HEK293T (cell line): ENCODE measurements at regions not wholly inside any gene's neighbourhood (a gene's known extent, or its start where the extent isn't known, plus 50 kb on each side); places are given as distances from the start of the nearest gene placed in this dataset.
"Not testable (repeated sequence)": the region's sequence is repeated elsewhere in the genome, so short reads cannot be mapped to it uniquely, and the experiment has no call there.

ENCODE experiments used
- CTCF ChIA-PET: fragments of 350-600 bp; formaldehyde crosslinking; extraction: SDS; loops from one replicate; lab custom pipeline; 2021; ENCODE audit warnings: antibody characterized with exemption, inconsistent platforms; lab: Yijun Ruan, JAX
- POLR2A ChIA-PET: fragments of 350-600 bp; formaldehyde crosslinking; extraction: SDS; loops from one replicate; lab custom pipeline; 2020; ENCODE audit warnings: antibody characterized with exemption, inconsistent platforms; lab: Yijun Ruan, JAX
- DNase-seq: peaks from one replicate; pipeline ENCODE4 v3.0.0; 2012; ENCODE audit warnings: mixed read lengths; ENCODE audit errors: extremely low spot score
- ARNT ChIP-seq: fragments of 450-650 bp; IDR thresholded peaks from 2 replicates; pipeline ENCODE4 v1.6.1; 2017; ENCODE audit warnings: mild to moderate bottlenecking
- BHLHE40 ChIP-seq: fragments of 450-650 bp; IDR thresholded peaks from 2 replicates; pipeline ENCODE4 v1.6.1; 2016; ENCODE audit warnings: mild to moderate bottlenecking, moderate library complexity, borderline replicate concordance
- CTBP1 ChIP-seq: fragments of 450-650 bp; IDR thresholded peaks from 2 replicates; pipeline ENCODE4 v1.6.1; 2016; ENCODE audit warnings: borderline replicate concordance
- ELF4 ChIP-seq: fragments of 450-650 bp; IDR thresholded peaks from 2 replicates; pipeline ENCODE4 v1.6.1; 2017; ENCODE audit warnings: antibody characterized with exemption
- FOXA1 ChIP-seq: fragments of 450-650 bp; IDR thresholded peaks from 2 replicates; pipeline ENCODE4 v1.6.1; 2016; ENCODE audit warnings: mild to moderate bottlenecking
- FOXK2 ChIP-seq: fragments of 450-650 bp; IDR thresholded peaks from 2 replicates; pipeline ENCODE4 v1.6.1; 2016; ENCODE audit warnings: mild to moderate bottlenecking
- FOXM1 ChIP-seq: fragments of 450-650 bp; IDR thresholded peaks from 2 replicates; pipeline ENCODE4 v1.6.1; 2017; ENCODE audit warnings: mild to moderate bottlenecking, borderline replicate concordance
- HDGF ChIP-seq: fragments of 450-650 bp; IDR thresholded peaks from 2 replicates; pipeline ENCODE4 v1.6.1; 2017; ENCODE audit warnings: antibody characterized with exemption, borderline replicate concordance
- L3MBTL2 ChIP-seq: fragments of 450-650 bp; conservative IDR thresholded peaks from 2 replicates; pipeline ENCODE4 v1.6.1; 2016; ENCODE audit warnings: mild to moderate bottlenecking
- LEF1 ChIP-seq: fragments of 450-650 bp; IDR thresholded peaks from 2 replicates; pipeline ENCODE4 v1.6.1; 2017; ENCODE audit warnings: mild to moderate bottlenecking, borderline replicate concordance
- NFRKB ChIP-seq: fragments of 450-650 bp; IDR thresholded peaks from 2 replicates; pipeline ENCODE4 v1.6.1; 2016; ENCODE audit warnings: mild to moderate bottlenecking, moderate library complexity
- PKNOX1 ChIP-seq: fragments of 450-650 bp; IDR thresholded peaks from 2 replicates; pipeline ENCODE4 v1.6.1; 2016
- SP1 ChIP-seq: fragments of 450-650 bp; IDR thresholded peaks from 2 replicates; pipeline ENCODE4 v1.6.1; 2017
- SUZ12 ChIP-seq: fragments of 450-650 bp; IDR thresholded peaks from 2 replicates; pipeline ENCODE4 v1.6.1; 2016; ENCODE audit warnings: mild to moderate bottlenecking
- TARDBP ChIP-seq: fragments of 450-650 bp; IDR thresholded peaks from 2 replicates; pipeline ENCODE4 v1.6.1; 2016
- ZNF384 ChIP-seq: fragments of 450-650 bp; IDR thresholded peaks from 2 replicates; pipeline ENCODE4 v1.6.1; 2016

- TF ChIP-seq NFRKB = no peak
- no peak for TF ChIP-seq HDGF
- TF ChIP-seq ELF4 = no peak
- no peak for TF ChIP-seq SUZ12
- no peak for TF ChIP-seq CTBP1
- TF ChIP-seq FOXM1 = no peak
- no peak for TF ChIP-seq ARNT
- ChIA-PET POLR2A (no interaction called here), CTCF (no interaction called here)
- no peak for DNase-seq
These were observed 558.3 kb upstream of the GRIA3 start for GRCh38 chrX:122625821-122626220.

GRCh38 chrX:122626871-122627270, 557.2 kb upstream of the GRIA3 start:
- TF ChIP-seq FOXA1 (no peak), FOXK2 (no peak), CTBP1 (no peak), PKNOX1 (no peak), L3MBTL2 (no peak), ARNT (no peak), FOXM1 (no peak), SUZ12 (no peak), NFRKB (no peak), ELF4 (no peak), BHLHE40 (no peak), HDGF (no peak), SP1 (no peak), LEF1 (no peak), ZNF384 (no peak)
- ChIA-PET CTCF (no interaction called here), POLR2A (no interaction called here)
- DNase-seq = no peak

GRCh38 chrX:122641136-122641535, 542.9 kb upstream of the GRIA3 start:
- DNase-seq = no peak
- ChIA-PET CTCF (no interaction called here), POLR2A (no interaction called here)
- TF ChIP-seq HDGF (no peak), NFRKB (no peak), LEF1 (no peak), SP1 (no peak), TARDBP (no peak)

- ChIA-PET CTCF (no interaction called here), POLR2A (no interaction called here)
- DNase-seq = no peak
- TF ChIP-seq L3MBTL2 = no peak
- no peak for TF ChIP-seq NFRKB
- TF ChIP-seq ARNT = no peak
- no peak for TF ChIP-seq PKNOX1
- no peak for TF ChIP-seq SP1
- no peak for TF ChIP-seq HDGF
- TF ChIP-seq FOXA1 = no peak
- TF ChIP-seq CTBP1 = no peak
- no peak for TF ChIP-seq SUZ12
- no peak for TF ChIP-seq TARDBP
- no peak for TF ChIP-seq ELF4
- TF ChIP-seq BHLHE40 = no peak
- TF ChIP-seq LEF1 = no peak
- TF ChIP-seq FOXK2 = no peak
- no peak for TF ChIP-seq FOXM1
- TF ChIP-seq ZNF384 = no peak
These were observed 542.3 kb upstream of the GRIA3 start for GRCh38 chrX:122641826-122642225.

- POLR2A ChIA-PET, DNase-seq, CTCF ChIA-PET: not testable (repeated sequence)
These were observed 528.8 kb upstream of the GRIA3 start for GRCh38 chrX:122655256-122655655.

- POLR2A ChIA-PET = no interaction called here
- CTCF ChIA-PET = no interaction called here
- TF ChIP-seq FOXK2 = no peak
- TF ChIP-seq TARDBP = no peak
- no peak for TF ChIP-seq SUZ12
- TF ChIP-seq FOXA1 = no peak
- no peak for TF ChIP-seq LEF1
- no peak for TF ChIP-seq HDGF
- TF ChIP-seq ZNF384 = no peak
- no peak for TF ChIP-seq ARNT
- TF ChIP-seq FOXM1 = no peak
- no peak for DNase-seq
These were observed 517.5 kb upstream of the GRIA3 start for GRCh38 chrX:122666601-122667000.

GRCh38 chrX:122667667-122668066, 516.4 kb upstream of the GRIA3 start:
- DNase-seq = no peak
- ChIA-PET POLR2A (no interaction called here), CTCF (no interaction called here)
- TF ChIP-seq PKNOX1 (no peak), CTBP1 (no peak), TARDBP (no peak), FOXA1 (no peak), L3MBTL2 (no peak), ZNF384 (no peak), ELF4 (no peak), ARNT (no peak)
